ENCODE measurements at regions not wholly inside any gene's neighbourhood (a gene's known extent, or its start where the extent isn't known, plus 50 kb on each side); places are given as distances from the start of the nearest gene placed in this dataset.

DNA sequence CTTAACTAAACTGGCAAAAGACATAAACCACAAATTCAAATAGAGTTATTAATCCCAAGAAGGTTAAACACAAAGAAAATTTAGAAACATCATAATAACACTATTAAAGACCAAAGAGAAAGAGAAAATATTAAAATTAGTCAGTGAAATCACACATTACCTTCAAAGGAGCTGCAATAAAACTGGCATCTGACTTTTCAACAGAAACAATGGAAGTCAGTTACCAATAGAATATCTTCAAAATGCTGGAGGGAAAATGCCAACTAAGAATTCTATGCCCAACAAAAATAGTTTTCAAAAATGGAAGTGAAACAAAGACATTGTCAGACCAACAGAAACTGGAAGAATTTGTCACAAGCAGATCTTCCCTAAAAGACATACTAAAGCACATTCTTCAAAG, 68.7 kb upstream of the RNF7 start:
- DNase-seq = no peak

DNA sequence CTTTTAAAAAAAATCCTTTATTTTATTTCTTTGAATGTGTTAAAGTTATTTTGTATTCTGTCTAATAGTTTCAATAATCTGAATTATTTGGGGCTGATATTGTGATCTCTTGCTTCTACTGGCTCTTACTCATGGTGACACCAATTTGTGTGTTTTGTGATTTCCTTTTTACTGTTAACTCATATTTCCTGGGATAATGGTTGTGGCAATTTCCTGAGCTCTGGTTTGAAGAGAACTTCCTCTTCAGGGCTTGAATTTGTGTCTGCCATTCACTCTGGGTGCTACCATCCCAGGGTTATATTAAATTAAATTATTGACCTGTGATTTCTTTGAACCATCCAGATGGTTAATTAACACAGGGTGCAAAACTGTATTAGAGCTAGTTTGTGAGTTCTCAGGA, 60.4 kb upstream of the RNF7 start:
- DNase-seq = no peak

DNA sequence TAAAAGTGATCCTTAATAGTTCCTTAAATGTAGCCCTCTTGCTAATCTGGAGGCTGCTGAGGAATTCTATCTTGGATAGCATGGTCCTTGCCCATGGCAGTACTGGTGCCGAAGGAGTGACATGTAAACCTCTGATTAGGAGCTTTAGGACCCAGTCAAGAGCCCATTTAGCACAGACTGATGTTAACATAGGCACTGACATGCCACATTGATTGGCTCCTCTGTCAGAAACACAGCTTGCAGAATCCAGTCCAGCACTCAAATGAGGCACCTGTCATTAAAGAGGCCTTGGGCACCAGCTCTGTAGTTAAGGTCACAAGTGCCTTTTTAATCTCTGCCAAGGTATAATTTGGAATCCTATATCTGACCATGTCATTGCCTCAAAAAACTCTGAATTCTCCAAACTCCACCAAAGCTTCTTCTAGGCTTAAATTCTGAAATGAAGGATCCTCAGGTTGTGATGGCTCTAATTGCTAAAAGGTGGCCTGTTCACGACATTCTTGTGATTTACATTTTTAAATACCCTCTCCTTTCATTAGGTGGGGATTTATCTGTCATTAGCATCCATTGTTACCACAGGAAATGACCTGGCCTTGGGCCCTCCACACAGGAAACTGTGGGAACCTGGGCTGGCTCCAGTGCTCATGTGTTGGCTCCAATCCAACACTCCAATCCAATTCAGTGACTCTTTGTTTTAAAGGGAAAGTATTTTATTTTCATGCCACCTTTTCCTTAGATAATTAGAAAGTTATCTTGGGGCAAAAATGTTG, 57.3 kb upstream of the RNF7 start:
- no peak for DNase-seq

DNA sequence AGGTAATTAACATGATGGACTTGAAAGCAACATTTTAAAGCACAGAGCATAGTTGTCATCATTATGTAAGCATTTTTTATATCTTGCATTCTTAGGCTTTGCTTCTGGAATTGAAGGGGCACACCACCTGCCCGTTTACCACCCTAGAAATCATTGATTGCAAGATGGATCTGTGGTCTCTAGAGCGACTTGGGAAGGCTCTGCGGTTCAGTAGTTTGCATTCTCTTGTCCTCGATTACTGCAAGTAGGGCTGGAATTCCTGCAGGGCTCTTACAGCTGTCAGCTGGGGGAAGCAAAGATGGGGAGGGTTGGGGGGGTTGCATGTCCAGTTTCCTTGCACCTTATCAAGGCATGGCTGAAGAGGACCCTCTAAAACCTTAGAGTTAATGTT, 56.7 kb upstream of the RNF7 start:
- DNase-seq = no peak

DNA sequence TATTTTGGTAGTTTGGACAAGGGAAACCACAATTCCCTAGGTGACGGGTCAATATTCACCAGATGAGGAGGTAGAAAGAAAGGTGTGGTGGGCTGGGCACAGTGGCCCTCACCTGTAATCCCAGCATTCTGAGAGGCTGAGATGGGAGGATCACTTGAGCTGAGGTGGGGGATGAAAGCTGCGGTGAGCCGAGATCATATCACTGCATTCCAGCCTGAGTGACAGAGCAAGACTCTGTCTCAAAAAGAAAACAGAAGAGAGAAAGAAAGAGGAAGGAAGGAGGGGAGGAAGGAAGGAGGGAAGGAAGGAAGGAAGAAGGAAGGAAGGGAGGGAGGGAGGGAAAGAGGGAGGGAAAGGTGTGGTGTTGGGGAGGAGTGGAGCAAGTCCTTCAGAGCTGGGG, 56.1 kb upstream of the RNF7 start:
- DNase-seq = no peak

DNA sequence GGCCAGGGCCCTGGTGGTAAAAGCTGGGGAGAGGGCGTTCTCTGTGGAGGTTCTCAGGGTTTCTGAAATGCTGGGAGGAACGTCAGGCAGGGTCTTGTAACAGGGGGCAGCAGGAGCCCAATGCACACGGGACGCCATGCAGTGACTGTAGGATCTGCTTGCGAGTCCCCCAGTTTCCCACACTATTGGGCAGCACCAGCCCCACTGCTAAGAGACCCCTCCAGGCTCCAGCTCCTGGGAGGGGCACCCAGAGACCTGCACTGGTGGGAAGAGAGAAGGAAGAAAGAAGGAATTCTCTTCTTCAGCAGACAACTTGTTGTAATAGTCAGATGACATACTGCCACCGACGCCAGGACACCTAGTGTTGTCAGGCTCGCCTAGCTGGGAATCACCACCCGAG, 55.2 kb upstream of the RNF7 start:
- DNase-seq = no peak

DNA sequence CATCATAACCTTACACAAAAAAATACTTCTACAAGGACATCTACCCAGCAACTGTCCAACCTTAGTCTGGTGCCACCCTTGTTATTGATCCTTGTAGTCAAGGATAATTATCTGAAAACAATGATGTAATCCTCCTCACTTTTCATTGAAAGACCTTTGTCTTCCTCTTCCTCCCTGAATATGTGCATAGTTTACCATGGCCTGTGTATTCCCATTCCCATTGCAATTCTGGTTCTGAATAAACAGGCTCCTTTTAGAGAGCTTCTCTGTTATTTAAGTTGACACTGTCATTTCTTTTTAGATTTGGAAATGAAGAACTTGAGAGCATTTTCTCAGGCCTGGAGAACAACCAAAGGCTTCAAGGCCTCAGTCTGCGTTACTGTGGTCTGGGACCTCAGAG, 53.3 kb upstream of the RNF7 start:
- DNase-seq = no peak

DNA sequence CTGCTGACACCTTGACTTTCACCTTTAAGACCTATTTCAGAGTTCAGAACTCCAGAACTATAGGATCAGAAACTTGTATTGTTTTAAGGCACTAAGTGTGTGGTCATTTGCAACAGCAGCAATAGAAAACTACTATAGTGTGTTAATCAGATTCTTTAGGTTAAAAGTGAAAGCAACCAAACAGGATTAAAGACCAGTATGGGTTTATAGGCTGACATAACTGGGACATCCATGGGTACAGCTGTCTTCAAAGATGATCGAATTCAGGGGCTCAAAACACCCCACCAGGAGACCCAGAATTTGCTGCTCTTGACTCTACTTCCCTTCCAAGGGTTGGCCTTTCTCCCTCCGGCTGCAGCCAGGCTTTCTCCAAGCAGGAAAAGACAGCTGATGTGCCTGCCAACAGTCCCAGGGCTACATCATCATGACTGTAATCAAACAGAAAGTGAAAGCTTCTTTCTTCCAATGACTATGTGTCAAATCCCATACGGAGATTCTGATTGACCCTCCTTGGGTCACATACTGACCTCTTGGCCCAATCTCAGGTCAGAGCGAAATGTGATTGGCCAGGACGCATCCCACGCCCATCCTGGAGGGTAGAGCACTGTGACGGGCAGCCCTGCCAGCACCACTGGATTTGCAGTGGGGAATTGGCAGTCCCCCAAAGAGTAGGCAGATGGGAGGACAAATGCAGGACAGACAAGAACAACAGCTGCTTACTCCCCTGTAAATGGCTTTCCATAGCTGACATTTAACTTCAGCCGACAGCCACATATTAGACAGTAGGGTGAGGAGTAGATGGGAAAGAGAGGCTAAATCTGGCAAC, 51.4 kb upstream of the RNF7 start:
- peak; percentile 20 for DNase-seq

All from CD4-positive, alpha-beta T cell treated with Interferon gamma for 1 hour (primary cell).